Skeletal muscle cell (primary cell): ENCODE measurements at regions not wholly inside any gene's neighbourhood (a gene's known extent, or its start where the extent isn't known, plus 50 kb on each side); places are given as distances from the start of the nearest gene placed in this dataset.
"Not testable (repeated sequence)": the region's sequence is repeated elsewhere in the genome, so short reads cannot be mapped to it uniquely, and the experiment has no call there.

Source experiments
- DNase-seq: peaks from one replicate; pipeline ENCODE4 v3.0.0-alpha.2; 2010; ENCODE audit warnings: low read depth
- H3K4me3 ChIP-seq: 2 replicates; pipeline ENCODE4 v1.5.1; 2011; ENCODE audit warnings: low read depth, mild to moderate bottlenecking, control low read depth, low read length, moderate library complexity

- DNase-seq, result no peak
- no peak overlapping the region for H3K4me3 ChIP-seq
Observed at GRCh38 chr7:108890862-108891261, 321.2 kb downstream of the DNAJB9 start.

DNA sequence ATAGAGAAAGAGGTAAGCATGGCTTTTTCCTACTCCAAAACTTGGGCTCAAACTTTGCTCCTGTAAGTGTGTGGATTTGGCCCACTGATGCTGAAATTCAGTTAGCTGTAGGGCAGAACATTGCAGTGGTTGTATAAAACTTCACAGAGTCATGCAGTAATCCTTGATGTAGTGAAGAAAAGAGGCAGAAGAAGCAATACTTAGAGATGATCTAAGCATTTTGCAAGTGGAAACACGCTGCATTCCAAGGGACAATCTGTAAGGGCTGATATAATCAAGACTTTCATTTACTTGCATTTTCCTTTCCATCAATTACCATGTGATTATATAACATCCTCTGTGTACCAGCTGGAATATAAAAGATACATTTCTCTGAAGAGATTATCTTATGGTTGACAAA, 338.8 kb downstream of the DNAJB9 start:
- no peak overlapping the region for H3K4me3 ChIP-seq
- no peak for DNase-seq

GRCh38 chr7:108911016-108911415, 341.3 kb downstream of the DNAJB9 start:
- no peak for DNase-seq
- H3K4me3 ChIP-seq, result no peak overlapping the region

DNA sequence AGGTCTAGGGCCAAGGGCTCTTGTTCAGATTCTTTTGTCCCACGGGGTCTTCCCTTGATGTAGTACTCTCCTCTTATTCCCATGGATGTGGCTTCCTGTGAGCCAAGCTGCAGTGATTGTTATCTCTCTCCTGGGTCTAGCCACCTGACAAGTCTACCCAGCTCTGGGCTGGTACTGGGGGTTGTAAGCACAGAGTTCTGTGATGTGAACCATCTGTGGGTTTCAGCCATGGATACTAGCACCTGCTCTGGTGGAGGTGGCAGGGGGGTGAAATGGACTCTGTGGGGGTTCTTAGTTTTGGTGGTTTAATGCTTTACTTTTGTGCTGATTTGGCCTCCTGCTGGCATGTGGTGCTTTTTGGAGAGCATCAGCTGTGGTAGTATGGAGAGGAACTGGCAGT, 350.8 kb downstream of the DNAJB9 start:
- no peak overlapping the region for H3K4me3 ChIP-seq
- DNase-seq, result no peak

- not testable (repeated sequence) for DNase-seq, H3K4me3 ChIP-seq
Observed at GRCh38 chr7:108943048-108943447, 373.4 kb downstream of the DNAJB9 start.

- H3K4me3 ChIP-seq, result no peak overlapping the region
- DNase-seq, result no peak
Observed at GRCh38 chr7:108947526-108947925, 377.9 kb downstream of the DNAJB9 start.

DNA sequence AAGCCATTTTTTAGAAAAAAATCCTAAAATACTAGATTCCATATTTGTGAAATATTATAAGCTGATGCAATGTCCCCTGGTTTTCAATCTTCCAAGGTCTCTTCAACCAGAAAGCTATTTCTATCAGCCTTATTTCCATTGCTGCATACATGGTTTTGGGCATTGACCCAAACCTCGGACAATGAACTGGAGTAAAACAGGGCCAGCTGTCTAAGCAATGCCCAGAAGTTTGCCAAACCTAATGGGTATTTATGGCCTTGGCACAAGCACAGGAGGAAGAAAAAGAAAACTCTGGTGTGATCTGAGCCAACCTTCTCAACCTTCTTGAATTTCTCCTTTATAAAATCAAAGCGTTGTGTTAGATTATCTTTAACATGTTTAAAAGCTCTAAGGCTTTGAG, 402.3 kb downstream of the DNAJB9 start:
- DNase-seq, result no peak
- H3K4me3 ChIP-seq, result no peak overlapping the region

GRCh38 chr7:108973075-108973474, 403.4 kb downstream of the DNAJB9 start:
- H3K4me3 ChIP-seq, result no peak overlapping the region
- no peak for DNase-seq

- no peak overlapping the region for H3K4me3 ChIP-seq
- DNase-seq, result no peak
Observed at GRCh38 chr7:108974641-108975040, 405.0 kb downstream of the DNAJB9 start.

DNA sequence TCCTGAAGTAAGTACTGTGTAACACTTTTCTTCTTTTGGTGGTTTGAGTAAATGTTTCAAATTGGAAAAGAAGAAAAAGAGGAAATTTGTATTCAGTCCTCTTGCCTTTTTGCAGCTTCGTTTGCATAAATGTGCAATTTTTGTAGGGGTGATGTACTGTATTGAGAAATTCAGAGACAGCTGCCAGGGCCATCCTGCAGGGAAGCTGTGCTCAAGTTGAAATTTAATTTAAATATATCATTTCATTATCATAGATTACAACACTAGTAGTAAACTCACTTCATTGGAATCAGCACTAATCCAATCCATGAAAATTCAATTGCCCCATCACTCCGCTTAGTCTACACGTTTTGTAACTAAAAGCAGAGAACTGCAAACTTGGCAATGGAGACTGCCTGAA, 415.4 kb downstream of the DNAJB9 start:
- DNase-seq, result no peak
- H3K4me3 ChIP-seq, result no peak overlapping the region

DNA sequence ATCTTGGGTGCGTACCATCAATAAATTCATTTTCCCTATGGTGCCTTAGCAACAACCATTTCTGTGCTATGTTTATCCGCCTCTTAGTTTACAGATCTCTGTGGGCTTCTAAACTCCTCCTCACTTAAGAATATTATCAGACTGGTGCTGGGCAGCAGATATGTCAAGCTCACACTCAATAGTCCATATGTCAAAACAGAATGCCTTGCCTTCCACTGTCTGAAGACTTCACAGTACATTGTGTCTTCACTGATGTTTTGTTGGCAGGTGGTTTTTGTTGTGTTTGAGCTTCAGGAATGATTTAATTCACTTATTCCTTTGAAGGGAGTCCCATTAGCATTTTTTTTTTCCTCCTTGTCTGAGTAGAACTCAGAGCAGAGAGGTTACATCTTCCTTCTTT, 419.6 kb downstream of the DNAJB9 start:
- DNase-seq, result no peak
- no peak overlapping the region for H3K4me3 ChIP-seq

DNA sequence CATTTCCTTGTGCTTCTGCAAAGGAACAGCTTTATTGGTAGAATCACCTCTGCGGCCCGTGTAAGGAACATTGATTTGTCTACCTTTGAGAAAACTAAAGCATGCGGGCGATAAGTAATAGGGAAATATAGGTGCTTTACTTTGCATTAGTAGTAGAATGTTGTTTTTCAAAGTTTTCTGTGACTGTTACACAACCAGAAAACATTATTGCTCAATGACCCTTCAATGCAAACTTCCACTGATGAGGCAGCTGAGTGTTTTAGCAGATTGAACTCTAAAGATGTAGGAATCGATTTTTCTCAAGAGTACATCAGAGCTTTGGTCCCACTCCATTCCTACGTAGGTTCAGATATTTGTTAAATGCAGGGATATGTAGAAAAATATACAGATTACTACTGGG, 427.8 kb downstream of the DNAJB9 start:
- DNase-seq, result no peak
- H3K4me3 ChIP-seq, result no peak overlapping the region

GRCh38 chr7:109003742-109004141, 434.1 kb downstream of the DNAJB9 start:
- DNase-seq, result no peak
- no peak overlapping the region for H3K4me3 ChIP-seq

DNA sequence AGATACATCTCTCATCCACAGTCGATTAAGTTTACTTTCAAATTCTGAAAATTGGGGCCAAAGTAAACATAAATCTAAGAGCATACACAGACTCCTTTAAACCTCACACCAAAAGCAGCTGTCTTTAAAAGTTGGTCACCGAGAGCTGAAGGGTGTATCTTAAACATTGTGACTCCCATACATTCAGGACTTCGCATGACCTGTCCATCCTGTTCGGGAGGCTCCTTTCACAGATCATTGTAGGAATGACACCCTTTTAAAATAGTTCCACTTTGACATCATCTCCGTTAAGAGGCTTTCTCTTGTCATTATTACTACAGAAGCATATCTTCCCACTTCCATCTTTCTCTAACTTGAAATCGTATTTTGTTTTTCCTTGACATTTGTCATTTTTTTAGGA, 440.0 kb downstream of the DNAJB9 start:
- no peak overlapping the region for H3K4me3 ChIP-seq
- DNase-seq, result no peak

- no peak overlapping the region for H3K4me3 ChIP-seq
- no peak for DNase-seq
Observed at GRCh38 chr7:109020251-109020650, 450.6 kb downstream of the DNAJB9 start.

DNA sequence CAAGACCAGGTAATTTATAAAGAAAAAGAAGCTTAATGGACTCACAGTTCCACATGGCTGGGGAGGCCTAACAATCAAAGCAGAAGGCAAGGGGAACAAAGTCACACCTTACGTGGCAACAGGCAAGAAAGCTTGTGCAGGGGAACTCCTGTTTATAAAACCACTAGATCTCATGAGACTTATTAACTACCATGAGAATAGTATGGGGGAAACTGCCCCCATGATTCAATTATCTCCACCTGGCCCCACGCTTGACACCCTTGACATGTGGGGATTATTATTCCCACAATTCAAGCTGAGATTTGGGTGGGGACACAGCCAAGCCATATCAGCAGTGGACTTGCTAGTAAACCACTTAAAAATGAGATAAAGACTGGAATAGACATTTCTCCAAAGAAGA, 451.7 kb downstream of the DNAJB9 start:
- no peak for DNase-seq
- no peak overlapping the region for H3K4me3 ChIP-seq

DNA sequence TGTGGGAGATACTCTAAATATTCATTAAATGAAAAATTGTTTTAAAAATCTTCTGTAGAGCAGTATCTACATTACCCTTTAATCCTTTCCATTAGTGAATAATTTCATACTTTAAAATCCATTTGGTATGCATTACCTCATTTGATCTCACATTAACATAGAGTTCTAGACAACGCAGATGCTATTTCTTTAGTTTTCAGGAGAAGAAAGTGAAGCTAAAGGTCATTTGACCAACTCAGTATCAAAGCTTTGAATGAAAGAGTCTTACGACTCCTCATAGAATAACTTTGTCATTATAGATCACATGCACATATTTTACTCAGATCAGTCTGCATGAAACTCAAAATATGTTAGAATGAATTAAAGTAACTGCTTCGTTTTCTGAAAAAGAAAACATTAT, 460.2 kb downstream of the DNAJB9 start:
- H3K4me3 ChIP-seq, result no peak overlapping the region
- DNase-seq, result no peak

DNA sequence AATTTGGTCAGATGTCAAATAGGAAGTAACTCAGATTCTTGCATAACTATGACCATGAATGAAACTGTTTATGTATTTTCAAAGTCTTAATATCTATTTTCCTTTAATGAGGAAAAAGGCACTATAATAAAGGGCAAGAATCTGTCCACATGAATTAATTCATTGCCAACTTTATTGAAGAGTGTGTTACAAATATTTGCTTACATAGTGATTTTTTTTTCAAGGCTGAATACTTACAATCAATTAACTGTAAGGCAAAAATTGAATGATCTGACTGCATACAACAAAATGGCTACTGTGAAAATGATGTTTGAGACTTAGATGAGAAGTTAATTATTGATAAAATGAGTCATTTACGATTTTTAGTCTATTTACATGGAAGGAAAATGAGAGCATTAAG, 475.0 kb downstream of the DNAJB9 start:
- DNase-seq, result no peak
- no peak overlapping the region for H3K4me3 ChIP-seq

- no peak for DNase-seq
- no peak overlapping the region for H3K4me3 ChIP-seq
Observed at GRCh38 chr7:109049366-109049765, 479.7 kb downstream of the DNAJB9 start.

DNA sequence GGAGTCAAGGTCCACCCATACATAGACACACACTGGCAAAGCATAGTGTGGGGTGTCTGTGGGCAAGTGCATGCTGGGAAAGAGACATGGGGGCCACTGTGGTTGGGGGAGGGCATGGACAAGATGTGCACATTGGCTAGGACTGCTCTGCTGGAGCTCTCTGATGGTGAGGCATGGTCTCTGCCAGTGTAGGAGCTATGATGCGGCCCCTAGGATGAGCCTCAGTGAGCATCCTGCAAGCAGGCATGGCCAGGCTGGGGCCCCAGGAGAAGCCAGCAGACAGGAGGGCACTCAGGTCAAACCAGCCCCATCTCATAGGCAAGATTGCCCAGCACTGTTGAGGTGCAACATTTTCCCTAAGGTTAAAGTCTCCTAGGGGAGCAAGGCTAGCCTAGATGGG, 489.4 kb downstream of the DNAJB9 start:
- H3K4me3 ChIP-seq, result no peak overlapping the region
- no peak for DNase-seq

DNA sequence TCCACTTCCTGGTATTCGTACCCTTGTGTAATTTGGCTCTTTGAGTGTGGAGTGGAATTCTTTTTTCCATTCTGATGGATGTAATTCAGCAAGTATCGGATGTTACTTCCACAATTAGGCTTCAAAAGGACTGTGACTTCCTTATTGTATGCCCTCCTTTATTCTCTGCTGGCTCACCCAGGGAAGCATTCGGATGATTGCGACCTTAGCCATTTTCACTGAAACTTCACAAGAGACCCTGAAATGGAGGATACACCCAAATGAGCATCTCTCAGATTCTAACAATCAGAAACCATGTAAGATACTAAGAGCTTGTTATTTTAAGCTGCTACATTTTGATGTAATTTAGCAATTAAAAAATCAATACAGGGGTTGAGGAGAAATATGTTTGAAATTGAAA, 493.1 kb downstream of the DNAJB9 start:
- no peak for DNase-seq
- no peak overlapping the region for H3K4me3 ChIP-seq

DNA sequence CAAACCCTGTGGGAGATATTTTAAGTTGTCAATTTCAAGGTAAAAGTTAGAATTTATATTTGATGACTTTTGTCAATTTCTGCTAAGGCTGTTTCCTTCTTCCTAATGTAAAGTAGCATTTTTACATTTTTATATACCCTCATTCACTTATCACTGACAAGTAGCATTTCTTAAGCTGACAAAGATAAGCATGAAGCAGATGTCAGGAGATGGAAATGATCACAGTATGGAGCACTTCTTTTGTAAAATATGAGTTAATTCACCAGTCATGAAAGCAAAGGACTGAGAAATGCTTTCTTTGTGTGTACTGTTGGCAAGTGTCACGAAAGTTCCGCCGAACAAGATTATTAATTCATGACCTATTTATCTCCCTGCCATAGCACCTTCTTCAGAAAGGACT, 503.9 kb downstream of the DNAJB9 start:
- no peak for DNase-seq
- no peak overlapping the region for H3K4me3 ChIP-seq
